Breast epithelium (tissue), 4 donors: ENCODE measurements at regions not wholly inside any gene's neighbourhood (a gene's known extent, or its start where the extent isn't known, plus 50 kb on each side); places are given as distances from the start of the nearest gene placed in this dataset.

Source experiments
- DNase-seq, 2 donors: peaks; one replicate each; pipeline ENCODE4 v3.0.0-alpha.2; 2019; ENCODE audit warnings: low spot score in 2 of 2
- H3K27ac ChIP-seq, 2 donors: fragments of 200-600 bp; sonication (generic) in 1 of 2; one replicate each; pipeline ENCODE4 v1.5.1; 2016 to 2019; ENCODE audit warnings: mild to moderate bottlenecking in 1 of 2
- H3K27me3 ChIP-seq, 2 donors: fragments of 200-600 bp; sonication (generic) in 1 of 2; one replicate each; pipeline versions ENCODE4 v1.5.1 to v1.6.0; 2017 to 2019; ENCODE audit warnings: control low read depth in 1 of 2, mild to moderate bottlenecking in 1 of 2
- H3K36me3 ChIP-seq: fragments of 200-600 bp; one replicate; pipeline ENCODE4 v1.5.1; 2019
- H3K4me1 ChIP-seq, 2 donors: fragments of 200-600 bp; sonication (generic); one replicate each; pipeline ENCODE4 v1.5.1; 2016 to 2019; ENCODE audit warnings: control low read depth in 1 of 2
- H3K4me3 ChIP-seq, 3 donors: fragments of 200-600 bp; sonication (generic); 1 replicate in 2 of 3; 2 replicates in 1 of 3; pipeline ENCODE4 v1.5.1; 2016 to 2019; ENCODE audit warnings: mild to moderate bottlenecking in 3 of 3, moderate library complexity in 2 of 3
- H3K9me3 ChIP-seq, 2 donors: fragments of 200-600 bp; sonication (generic) in 1 of 2; one replicate each; pipeline ENCODE4 v1.5.1; 2016 to 2019; ENCODE audit warnings: control low read depth in 1 of 2
- CTCF ChIP-seq, 3 donors: fragments of 450-650 bp; IDR thresholded peaks; one replicate each; pipeline ENCODE4 v1.5.1; 2016 to 2017; ENCODE audit warnings: antibody characterized with exemption in 3 of 3, mild to moderate bottlenecking in 3 of 3, moderate library complexity in 3 of 3
- POLR2A ChIP-seq: fragments of 450-650 bp; IDR thresholded peaks from one replicate; pipeline ENCODE4 v1.6.1; 2016; ENCODE audit warnings: antibody characterized with exemption, mild to moderate bottlenecking, moderate library complexity
- POLR2AphosphoS5 ChIP-seq, 3 donors: sonication (generic); formaldehyde crosslinking; IDR thresholded peaks; one replicate each; pipeline ENCODE4 v1.6.1; 2017; ENCODE audit warnings: antibody characterized with exemption in 3 of 3
- intact Hi-C: fragments of 100-400 bp; cut with DNase I; formaldehyde crosslinking; loops from one replicate; pipeline ENCODE4 v1.15.1; 2023; ENCODE audit warnings: low total_unique reads

- Histone ChIP-seq H3K4me1 (no peaks in the 10 kb centered on the region), H3K36me3 (no peaks in the 10 kb centered on the region), H3K4me3 (no peak overlapping the region), H3K27ac (no peak overlapping the region), H3K27me3 (no peaks in the 10 kb centered on the region), H3K9me3 (no peaks in the 10 kb centered on the region)
- no peak for DNase-seq
- intact Hi-C loops, result no loop called here
- TF ChIP-seq CTCF (IDR thresholded peaks at IDR 0.05) (no peak), POLR2A (no peak), POLR2AphosphoS5 (IDR thresholded peaks at IDR 0.05) (no peak)
Observed at GRCh38 chr2:14348247-14348646, 284.3 kb upstream of the LRATD1 start.

- Histone ChIP-seq H3K4me1 (no peaks in the 10 kb centered on the region), H3K4me3 (no peak overlapping the region), H3K27ac (no peak overlapping the region), H3K9me3 (no peaks in the 10 kb centered on the region), H3K27me3 (no peaks in the 10 kb centered on the region), H3K36me3 (no peaks in the 10 kb centered on the region)
- DNase-seq, result no peak
- TF ChIP-seq CTCF (IDR thresholded peaks at IDR 0.05) (no peak), POLR2A (no peak), POLR2AphosphoS5 (IDR thresholded peaks at IDR 0.05) (no peak)
- intact Hi-C loops, result no loop called here
Observed at GRCh38 chr2:14350856-14351255, 281.7 kb upstream of the LRATD1 start.

- Histone ChIP-seq H3K36me3 (no peaks in the 10 kb centered on the region), H3K27me3 (no peaks in the 10 kb centered on the region), H3K4me1 (no peaks in the 10 kb centered on the region), H3K9me3 (no peaks in the 10 kb centered on the region), H3K4me3 (no peak overlapping the region), H3K27ac (no peak overlapping the region)
- DNase-seq, result no peak
- intact Hi-C loops, result no loop called here
- no peak for TF ChIP-seq CTCF (IDR thresholded peaks at IDR 0.05)
- TF ChIP-seq POLR2AphosphoS5 (IDR thresholded peaks at IDR 0.05), result no peak
- TF ChIP-seq POLR2A, result no peak
Observed at GRCh38 chr2:14352067-14352466, 280.4 kb upstream of the LRATD1 start.

GRCh38 chr2:14354231-14354630, 278.3 kb upstream of the LRATD1 start:
- Histone ChIP-seq H3K4me1 (no peaks in the 10 kb centered on the region), H3K27ac (no peak overlapping the region), H3K4me3 (no peak overlapping the region), H3K9me3 (no peaks in the 10 kb centered on the region), H3K27me3 (no peaks in the 10 kb centered on the region), H3K36me3 (no peaks in the 10 kb centered on the region)
- intact Hi-C loops, result no loop called here
- TF ChIP-seq POLR2A (no peak), CTCF (IDR thresholded peaks at IDR 0.05) (no peak), POLR2AphosphoS5 (IDR thresholded peaks at IDR 0.05) (no peak)
- DNase-seq, result no peak

- intact Hi-C loops, result no loop called here
- Histone ChIP-seq H3K4me3 (no peak overlapping the region), H3K27me3 (no peaks in the 10 kb centered on the region), H3K4me1 (no peaks in the 10 kb centered on the region), H3K36me3 (no peaks in the 10 kb centered on the region), H3K9me3 (no peaks in the 10 kb centered on the region), H3K27ac (no peak overlapping the region)
- DNase-seq, result no peak
- TF ChIP-seq POLR2A (no peak), CTCF (IDR thresholded peaks at IDR 0.05) (no peak), POLR2AphosphoS5 (IDR thresholded peaks at IDR 0.05) (no peak)
Observed at GRCh38 chr2:14355102-14355501, 277.4 kb upstream of the LRATD1 start.
